ENCODE measurements at regions not wholly inside any gene's neighbourhood (a gene's known extent, or its start where the extent isn't known, plus 50 kb on each side); places are given as distances from the start of the nearest gene placed in this dataset.

DNA sequence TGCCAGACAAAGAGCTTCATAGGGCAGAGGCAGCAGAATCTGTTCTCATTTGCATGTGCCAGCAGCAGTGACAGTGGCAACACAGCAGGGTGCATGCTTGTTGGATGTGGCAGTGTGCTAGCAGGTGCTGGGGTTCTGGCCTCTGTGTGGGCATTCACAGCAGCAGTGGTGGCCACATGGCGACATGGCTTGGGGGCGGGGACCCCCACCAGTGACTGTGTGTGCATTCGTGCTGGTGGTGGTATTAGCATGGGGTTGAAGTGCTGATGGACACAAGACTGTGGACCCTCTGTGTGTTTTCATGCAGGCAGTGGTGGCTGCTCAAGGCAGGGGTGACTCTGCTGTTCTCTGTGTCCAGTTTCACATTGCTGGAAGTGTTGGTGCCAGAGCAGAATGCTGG lies 183.2 kb upstream of the PDE4D start:
- Histone ChIP-seq H3K27ac (no peak overlapping the region), H3K9me3 (peaks cover 0 to 6% of the 10 kb centered on the region in 2 donors), H3K27me3 (no peaks in the 10 kb centered on the region), H3K4me1 (no peaks in the 10 kb centered on the region), H3K36me3 (no peaks in the 10 kb centered on the region), H3K4me3 (no peak overlapping the region)
- intact Hi-C loops (cut with DNase I; ENCODE audit: low total_unique reads) (no loop called here), in situ Hi-C loops (cut with MboI; ENCODE audit: low pct_ligation_motif_present in 1 of 4, low pct_unique_long_range_greater_than_20kb in 1 of 4, low sequenced_read_pairs in 3 of 4) (no loop called here)
- TF ChIP-seq EP300 (IDR thresholded peaks at IDR 0.05; ENCODE audit: low read depth) (no peak), POLR2AphosphoS5 (IDR thresholded peaks at IDR 0.05) (no peak), POLR2A (IDR thresholded peaks at IDR 0.05) (no peak)
- TF ChIP-seq, protein P1, sequence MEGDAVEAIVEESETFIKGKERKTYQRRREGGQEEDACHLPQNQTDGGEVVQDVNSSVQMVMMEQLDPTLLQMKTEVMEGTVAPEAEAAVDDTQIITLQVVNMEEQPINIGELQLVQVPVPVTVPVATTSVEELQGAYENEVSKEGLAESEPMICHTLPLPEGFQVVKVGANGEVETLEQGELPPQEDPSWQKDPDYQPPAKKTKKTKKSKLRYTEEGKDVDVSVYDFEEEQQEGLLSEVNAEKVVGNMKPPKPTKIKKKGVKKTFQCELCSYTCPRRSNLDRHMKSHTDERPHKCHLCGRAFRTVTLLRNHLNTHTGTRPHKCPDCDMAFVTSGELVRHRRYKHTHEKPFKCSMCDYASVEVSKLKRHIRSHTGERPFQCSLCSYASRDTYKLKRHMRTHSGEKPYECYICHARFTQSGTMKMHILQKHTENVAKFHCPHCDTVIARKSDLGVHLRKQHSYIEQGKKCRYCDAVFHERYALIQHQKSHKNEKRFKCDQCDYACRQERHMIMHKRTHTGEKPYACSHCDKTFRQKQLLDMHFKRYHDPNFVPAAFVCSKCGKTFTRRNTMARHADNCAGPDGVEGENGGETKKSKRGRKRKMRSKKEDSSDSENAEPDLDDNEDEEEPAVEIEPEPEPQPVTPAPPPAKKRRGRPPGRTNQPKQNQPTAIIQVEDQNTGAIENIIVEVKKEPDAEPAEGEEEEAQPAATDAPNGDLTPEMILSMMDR (IDR thresholded peaks at IDR 0.05) = no peak
- DNase-seq = no peak
- 82% methylated on average over 3 of the region's 3 CpGs; no CpG with 5 or more reads in 1 of the 2 donors for WGBS, 2 donors (ENCODE audit: low coverage in 1 of 2)

DNA sequence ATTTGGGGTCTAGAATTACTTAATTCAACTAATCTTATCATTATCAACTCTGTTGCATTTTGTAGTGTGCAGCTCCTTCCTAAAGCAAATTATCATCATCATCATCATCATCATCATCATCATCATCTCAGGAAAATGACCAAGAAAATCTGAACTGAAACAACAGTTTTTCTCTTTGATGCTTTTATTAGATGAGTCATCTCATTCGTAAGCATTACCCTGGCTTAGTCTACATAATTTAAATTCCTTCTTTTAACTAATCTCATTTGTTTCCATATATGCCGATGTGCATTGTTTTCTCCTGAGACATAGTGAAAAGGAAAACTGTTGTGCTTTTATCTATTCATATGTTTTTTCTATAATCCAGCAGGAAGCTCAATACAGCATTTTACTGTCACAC lies 173.0 kb upstream of the PDE4D start:
- in situ Hi-C loops (cut with MboI; ENCODE audit: low pct_ligation_motif_present in 1 of 4, low pct_unique_long_range_greater_than_20kb in 1 of 4, low sequenced_read_pairs in 3 of 4) = no loop called here
- WGBS, 2 donors (ENCODE audit: low coverage in 1 of 2) = 61 to 76% methylated on average over 2 of the region's 2 CpGs
- no peaks in the 10 kb centered on the region for H3K36me3 ChIP-seq
- intact Hi-C loops (cut with DNase I; ENCODE audit: low total_unique reads) = no loop called here
- no peak overlapping the region for H3K4me3 ChIP-seq
- H3K9me3 ChIP-seq = no peaks in the 10 kb centered on the region
- TF ChIP-seq POLR2AphosphoS5 (IDR thresholded peaks at IDR 0.05) (no peak), POLR2A (IDR thresholded peaks at IDR 0.05) (no peak), EP300 (IDR thresholded peaks at IDR 0.05; ENCODE audit: low read depth) (no peak)
- TF ChIP-seq, protein P1 (IDR thresholded peaks at IDR 0.05) = no peak
- no peak for DNase-seq
- no peak overlapping the region for H3K27ac ChIP-seq
- H3K4me1 ChIP-seq = no peaks in the 10 kb centered on the region
- H3K27me3 ChIP-seq = no peaks in the 10 kb centered on the region

DNA sequence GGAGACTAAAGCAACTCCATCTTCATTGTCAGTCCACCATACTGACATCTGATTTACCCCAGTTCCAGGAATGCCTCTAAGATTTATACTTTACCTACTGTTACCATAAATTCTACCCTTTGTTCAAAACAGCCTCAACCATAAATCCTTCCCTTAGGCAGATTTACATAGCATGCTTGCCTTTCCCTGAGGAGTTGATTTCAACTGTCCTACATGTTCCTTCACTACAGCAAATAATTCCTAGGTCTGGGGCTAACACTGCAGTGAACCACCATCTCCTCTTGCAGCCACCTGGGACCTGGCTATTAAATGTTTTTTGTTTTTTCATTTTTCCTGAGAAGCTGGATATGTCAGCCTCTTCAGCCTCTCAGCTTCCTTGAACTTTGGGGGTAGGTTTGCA lies 166.9 kb upstream of the PDE4D start:
- no peaks in the 10 kb centered on the region for H3K36me3 ChIP-seq
- intact Hi-C loops (cut with DNase I; ENCODE audit: low total_unique reads) (no loop called here), in situ Hi-C loops (cut with MboI; ENCODE audit: low pct_ligation_motif_present in 1 of 4, low pct_unique_long_range_greater_than_20kb in 1 of 4, low sequenced_read_pairs in 3 of 4) (no loop called here)
- H3K27ac ChIP-seq = no peak overlapping the region
- no peaks in the 10 kb centered on the region for H3K9me3 ChIP-seq
- no peak overlapping the region for H3K4me3 ChIP-seq
- H3K27me3 ChIP-seq = no peaks in the 10 kb centered on the region
- TF ChIP-seq POLR2A (IDR thresholded peaks at IDR 0.05) = no peak
- no peak for TF ChIP-seq POLR2AphosphoS5 (IDR thresholded peaks at IDR 0.05)
- TF ChIP-seq, protein P1 (IDR thresholded peaks at IDR 0.05) = no peak
- no peak for TF ChIP-seq EP300 (IDR thresholded peaks at IDR 0.05; ENCODE audit: low read depth)
- no peak for DNase-seq
- no peaks in the 10 kb centered on the region for H3K4me1 ChIP-seq

DNA sequence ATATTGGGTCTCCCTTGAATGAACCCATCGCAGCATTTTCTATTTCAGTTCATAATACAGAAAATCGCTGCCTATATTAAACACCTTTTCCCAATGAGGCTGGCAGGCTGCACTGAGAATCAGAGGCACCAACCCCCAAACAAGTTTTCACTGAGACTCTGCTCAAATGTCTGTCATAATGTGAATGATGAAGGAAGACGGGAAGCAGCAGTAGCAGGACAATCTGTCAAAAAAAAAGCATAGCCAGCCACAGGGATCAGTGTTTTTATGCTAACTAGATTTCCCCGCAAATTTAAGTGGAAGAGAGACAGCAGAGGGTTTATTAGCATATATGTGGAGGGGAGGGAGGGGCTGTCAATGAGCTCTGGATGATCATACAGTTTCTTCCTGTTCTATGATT lies 162.7 kb upstream of the PDE4D start:
- 81 to 83% methylated on average over 3 to 4 of the region's 4 CpGs for WGBS, 2 donors (ENCODE audit: low coverage in 1 of 2)
- Histone ChIP-seq H3K9me3 (no peaks in the 10 kb centered on the region), H3K27ac (no peak overlapping the region), H3K36me3 (no peaks in the 10 kb centered on the region), H3K4me1 (no peaks in the 10 kb centered on the region), H3K4me3 (no peak overlapping the region), H3K27me3 (no peaks in the 10 kb centered on the region)
- in situ Hi-C loops (cut with MboI; ENCODE audit: low pct_ligation_motif_present in 1 of 4, low pct_unique_long_range_greater_than_20kb in 1 of 4, low sequenced_read_pairs in 3 of 4) = no loop called here
- intact Hi-C loops (cut with DNase I; ENCODE audit: low total_unique reads) = no loop called here
- no peak for DNase-seq
- TF ChIP-seq POLR2A (IDR thresholded peaks at IDR 0.05) (no peak), POLR2AphosphoS5 (IDR thresholded peaks at IDR 0.05) (no peak), EP300 (IDR thresholded peaks at IDR 0.05; ENCODE audit: low read depth) (no peak)
- TF ChIP-seq, protein P1 (IDR thresholded peaks at IDR 0.05) = no peak

Data from transverse colon (tissue), 4 donors.